OCI-LY1 (cell line): ENCODE measurements at regions not wholly inside any gene's neighbourhood (a gene's known extent, or its start where the extent isn't known, plus 50 kb on each side); places are given as distances from the start of the nearest gene placed in this dataset.

Experiments used
- H2AFZ ChIP-seq: fragments of 200-600 bp; sonication (generic), shearing (Covaris generic); 2 replicates; pipeline ENCODE4 v1.6.0; 2014; ENCODE audit warnings: antibody characterized with exemption, mild to moderate bottlenecking, low read length
- H3F3A ChIP-seq: fragments of 200-600 bp; sonication (generic), shearing (Covaris generic); 2 replicates; pipeline ENCODE4 v1.6.0; 2014; ENCODE audit warnings: mild to moderate bottlenecking, antibody characterized with exemption, low read length, moderate library complexity; ENCODE audit not compliant: insufficient read depth
- H3K27ac ChIP-seq: fragments of 200-600 bp; sonication (generic); 2 replicates; pipeline ENCODE4 v1.5.1; 2014; ENCODE audit warnings: low read length, mixed run types, mild to moderate bottlenecking, low read depth; ENCODE audit not compliant: poor library complexity, severe bottlenecking
- H3K27me3 ChIP-seq: fragments of 200-600 bp; sonication (generic); 2 replicates; pipeline ENCODE4 v1.6.0; 2014; ENCODE audit warnings: antibody characterized with exemption, mild to moderate bottlenecking, low read length, moderate library complexity; ENCODE audit not compliant: insufficient read depth
- H3K36me3 ChIP-seq: fragments of 200-600 bp; sonication (generic); 2 replicates; pipeline ENCODE4 v1.6.1; 2014; ENCODE audit warnings: mild to moderate bottlenecking, antibody characterized with exemption, low read length, moderate library complexity, mixed read lengths; ENCODE audit not compliant: insufficient read depth
- H3K4me1 ChIP-seq: fragments of 200-600 bp; sonication (generic); 2 replicates; pipeline ENCODE4 v1.5.1; 2014; ENCODE audit warnings: mild to moderate bottlenecking, low read length, moderate library complexity; ENCODE audit not compliant: insufficient read depth, severe bottlenecking
- H3K4me2 ChIP-seq: fragments of 200-600 bp; sonication (generic), shearing (Covaris generic); 2 replicates; pipeline ENCODE4 v1.6.1; 2014; ENCODE audit warnings: low read length
- H3K4me3 ChIP-seq: fragments of 200-600 bp; sonication (generic); 2 replicates; pipeline ENCODE4 v1.5.1; 2014; ENCODE audit warnings: low read length, low read depth, mild to moderate bottlenecking, mixed read lengths; ENCODE audit not compliant: poor library complexity, severe bottlenecking
- H3K79me2 ChIP-seq: fragments of 200-600 bp; shearing (Covaris generic); 2 replicates; pipeline ENCODE4 v1.6.1; 2016; ENCODE audit warnings: mixed run types, low read length, mixed read lengths; ENCODE audit not compliant: insufficient read depth
- H3K9ac ChIP-seq: fragments of 200-600 bp; sonication (generic), shearing (Covaris generic); 2 replicates; pipeline ENCODE4 v1.6.1; 2014; ENCODE audit warnings: mild to moderate bottlenecking, low read length, mixed read lengths
- H3K9me2 ChIP-seq: fragments of 200-600 bp; sonication (generic), shearing (Covaris generic); 2 replicates; pipeline ENCODE4 v1.6.1; 2014; ENCODE audit warnings: low read depth, mild to moderate bottlenecking, low read length, mixed read lengths
- H3K9me3 ChIP-seq: fragments of 200-600 bp; shearing (Covaris generic); 2 replicates; pipeline ENCODE4 v1.6.1; 2014; ENCODE audit warnings: low read length, mixed read lengths
- H4K20me1 ChIP-seq: fragments of 200-600 bp; sonication (generic), shearing (Covaris generic); 2 replicates; pipeline ENCODE4 v1.6.0; 2016; ENCODE audit warnings: mild to moderate bottlenecking, low read length; ENCODE audit not compliant: insufficient read depth
- EZH2 ChIP-seq: fragments of 200-600 bp; sonication (generic), shearing (Covaris generic); IDR thresholded peaks from 2 replicates; pipeline ENCODE4 v1.8.0; 2017; ENCODE audit warnings: borderline replicate concordance, mixed run types, mild to moderate bottlenecking, antibody characterized with exemption, low read length, moderate library complexity, mixed read lengths
- TF ChIP-seq, protein P1 (sequence below): fragments of 200-600 bp; sonication (generic), shearing (Covaris generic); IDR thresholded peaks from 2 replicates; pipeline ENCODE4 v1.5.1; 2017; ENCODE audit warnings: mild to moderate bottlenecking, antibody characterized with exemption, low read length, moderate library complexity, mixed read lengths

DNA sequence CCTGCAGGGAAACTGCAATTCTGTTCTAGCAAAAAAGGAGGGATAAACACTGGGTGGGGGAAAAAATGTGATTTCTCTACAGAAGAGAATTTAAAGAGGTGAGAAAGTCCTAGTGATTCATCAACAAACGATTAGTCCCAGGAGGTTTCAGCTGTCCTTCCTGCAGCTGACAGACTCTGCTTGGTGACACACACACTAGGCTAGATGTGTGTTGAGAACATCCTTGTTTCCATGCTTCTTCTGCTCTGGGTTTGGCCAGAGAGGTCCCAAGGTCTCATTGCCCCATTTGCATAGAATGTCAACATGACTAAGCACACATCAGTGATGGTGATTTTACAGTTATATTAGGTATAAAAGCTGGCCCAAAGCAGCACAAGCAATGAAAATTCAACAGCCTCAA is 258.3 kb downstream of the NFATC2 start:
- Histone ChIP-seq H3K36me3 (no peaks in the 10 kb centered on the region), H3K9me2 (no peaks in the 10 kb centered on the region), H3K4me2 (no peak overlapping the region), H3K9ac (no peak overlapping the region), H2AFZ (no peak overlapping the region), H3K79me2 (no peaks in the 10 kb centered on the region), H3K27me3 (no peaks in the 10 kb centered on the region; the same call in 1 of the 2 replicates), H3K9me3 (no peaks in the 10 kb centered on the region), H3F3A (no peaks in the 10 kb centered on the region), H3K4me3 (no peak overlapping the region), H3K27ac (no peak overlapping the region), H4K20me1 (no peaks in the 10 kb centered on the region), H3K4me1 (no peaks in the 10 kb centered on the region)
- no peak for TF ChIP-seq EZH2
- TF ChIP-seq, protein P1, sequence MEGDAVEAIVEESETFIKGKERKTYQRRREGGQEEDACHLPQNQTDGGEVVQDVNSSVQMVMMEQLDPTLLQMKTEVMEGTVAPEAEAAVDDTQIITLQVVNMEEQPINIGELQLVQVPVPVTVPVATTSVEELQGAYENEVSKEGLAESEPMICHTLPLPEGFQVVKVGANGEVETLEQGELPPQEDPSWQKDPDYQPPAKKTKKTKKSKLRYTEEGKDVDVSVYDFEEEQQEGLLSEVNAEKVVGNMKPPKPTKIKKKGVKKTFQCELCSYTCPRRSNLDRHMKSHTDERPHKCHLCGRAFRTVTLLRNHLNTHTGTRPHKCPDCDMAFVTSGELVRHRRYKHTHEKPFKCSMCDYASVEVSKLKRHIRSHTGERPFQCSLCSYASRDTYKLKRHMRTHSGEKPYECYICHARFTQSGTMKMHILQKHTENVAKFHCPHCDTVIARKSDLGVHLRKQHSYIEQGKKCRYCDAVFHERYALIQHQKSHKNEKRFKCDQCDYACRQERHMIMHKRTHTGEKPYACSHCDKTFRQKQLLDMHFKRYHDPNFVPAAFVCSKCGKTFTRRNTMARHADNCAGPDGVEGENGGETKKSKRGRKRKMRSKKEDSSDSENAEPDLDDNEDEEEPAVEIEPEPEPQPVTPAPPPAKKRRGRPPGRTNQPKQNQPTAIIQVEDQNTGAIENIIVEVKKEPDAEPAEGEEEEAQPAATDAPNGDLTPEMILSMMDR = no peak

DNA sequence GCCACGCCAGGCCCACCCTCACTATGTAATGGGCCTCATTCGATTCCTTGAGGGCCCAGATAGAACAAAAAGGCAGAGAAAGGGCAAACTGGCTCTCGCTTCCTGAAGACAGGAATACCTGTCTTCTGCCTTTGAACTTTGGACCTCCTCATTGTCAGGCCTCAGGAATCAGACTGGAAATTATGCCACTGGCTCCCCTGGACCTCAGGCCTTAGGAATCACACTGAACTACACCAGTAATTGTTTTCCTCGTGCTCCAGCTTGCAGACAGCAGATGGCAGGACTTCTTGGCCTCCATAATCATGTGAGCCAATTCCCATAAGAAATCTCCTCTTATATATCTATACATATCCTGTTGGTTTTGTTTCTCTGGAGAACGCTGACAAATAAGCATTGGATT is 258.6 kb upstream of the KCNG1 start:
- Histone ChIP-seq H4K20me1 (no peaks in the 10 kb centered on the region), H3F3A (no peaks in the 10 kb centered on the region), H3K36me3 (no peaks in the 10 kb centered on the region), H3K9ac (no peak overlapping the region), H3K4me3 (no peak overlapping the region), H3K4me2 (no peak overlapping the region), H3K9me2 (no peaks in the 10 kb centered on the region), H3K79me2 (no peaks in the 10 kb centered on the region), H3K27ac (no peak overlapping the region), H3K27me3 (no peaks in the 10 kb centered on the region; the same call in 1 of the 2 replicates), H3K4me1 (no peaks in the 10 kb centered on the region), H3K9me3 (no peaks in the 10 kb centered on the region), H2AFZ (no peak overlapping the region)
- TF ChIP-seq EZH2 = no peak
- TF ChIP-seq, protein P1 = no peak

DNA sequence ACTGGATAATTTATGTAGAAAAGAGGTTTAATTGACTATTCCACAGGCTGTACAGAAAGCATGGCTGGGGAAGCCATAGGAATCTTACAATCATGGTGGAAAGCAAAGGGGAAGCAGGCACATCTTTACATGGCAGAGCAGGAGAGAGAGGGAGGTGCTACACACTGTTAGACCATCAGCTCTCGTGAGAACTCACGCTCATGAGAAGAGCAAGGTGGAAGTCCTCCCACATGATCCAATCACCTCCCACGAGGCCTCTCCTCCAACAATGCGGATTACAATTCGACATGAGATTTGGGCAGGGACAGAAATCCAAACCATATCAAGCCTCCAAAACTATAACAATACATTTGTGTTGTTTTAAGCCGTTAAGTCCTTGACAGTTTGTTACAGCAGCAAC is 257.1 kb upstream of the KCNG1 start:
- no peaks in the 10 kb centered on the region for H4K20me1 ChIP-seq
- TF ChIP-seq, protein P1 = no peak
- TF ChIP-seq EZH2 = no peak
- H3K9ac ChIP-seq = no peak overlapping the region
- no peak overlapping the region for H2AFZ ChIP-seq
- no peaks in the 10 kb centered on the region for H3K9me3 ChIP-seq
- no peak overlapping the region for H3K27ac ChIP-seq
- H3K4me3 ChIP-seq = no peak overlapping the region
- no peaks in the 10 kb centered on the region for H3K79me2 ChIP-seq
- H3K36me3 ChIP-seq = no peaks in the 10 kb centered on the region
- no peaks in the 10 kb centered on the region for H3K4me1 ChIP-seq
- H3K4me2 ChIP-seq = no peak overlapping the region
- H3F3A ChIP-seq = no peaks in the 10 kb centered on the region
- no peaks in the 10 kb centered on the region; the same call in 1 of the 2 replicates for H3K27me3 ChIP-seq
- no peaks in the 10 kb centered on the region for H3K9me2 ChIP-seq
